NCI-H2107 treated with DMSO at 0.1 percent for 48 hours (cell line): ENCODE measurements at regions not wholly inside any gene's neighbourhood (a gene's known extent, or its start where the extent isn't known, plus 50 kb on each side); places are given as distances from the start of the nearest gene placed in this dataset.

Experiments used
- DNase-seq: peaks from one replicate; lab custom pipeline; 2025; ENCODE audit not compliant: unreplicated experiment; lab: John Stamatoyannopoulos, UW

DNA sequence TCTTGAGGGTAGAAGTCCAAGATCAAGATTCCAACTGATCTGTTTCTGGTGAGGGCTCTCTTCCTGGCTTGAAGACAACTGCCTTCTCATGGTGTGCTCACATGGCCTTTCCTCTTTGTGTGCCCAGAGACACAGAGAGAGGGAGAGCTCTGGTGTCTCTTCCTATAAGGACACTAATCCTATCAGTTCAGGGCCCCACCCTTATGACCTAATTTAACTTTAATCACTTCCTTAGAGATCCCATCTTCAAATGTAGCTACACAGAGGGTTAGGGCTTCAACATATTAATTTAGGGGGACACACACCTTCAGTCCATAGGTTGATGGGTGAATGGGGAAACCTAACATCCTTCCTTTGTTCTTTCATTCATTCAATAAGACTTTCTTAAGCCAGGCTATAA lies 144.6 kb downstream of the MN1 start:
- DNase-seq, result no peak

DNA sequence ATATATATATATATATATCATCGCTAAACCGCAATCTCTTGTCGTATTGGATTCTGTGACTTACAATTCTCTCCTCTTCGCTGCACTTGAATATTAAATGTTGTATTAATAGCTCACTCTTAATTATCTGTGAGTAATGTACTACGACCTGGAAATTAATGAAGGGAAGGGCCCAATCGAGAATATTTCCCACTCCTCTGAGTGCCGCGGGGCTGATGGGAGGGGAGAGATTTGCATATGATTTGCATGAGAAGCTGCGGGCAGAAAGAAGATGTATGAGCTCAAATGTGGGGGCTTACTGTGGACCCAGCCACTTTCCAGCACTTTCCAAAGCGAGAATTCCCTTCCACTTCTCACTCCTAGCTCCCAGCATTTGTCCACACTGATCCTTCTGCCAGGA lies 141.2 kb downstream of the MN1 start:
- no peak for DNase-seq

DNA sequence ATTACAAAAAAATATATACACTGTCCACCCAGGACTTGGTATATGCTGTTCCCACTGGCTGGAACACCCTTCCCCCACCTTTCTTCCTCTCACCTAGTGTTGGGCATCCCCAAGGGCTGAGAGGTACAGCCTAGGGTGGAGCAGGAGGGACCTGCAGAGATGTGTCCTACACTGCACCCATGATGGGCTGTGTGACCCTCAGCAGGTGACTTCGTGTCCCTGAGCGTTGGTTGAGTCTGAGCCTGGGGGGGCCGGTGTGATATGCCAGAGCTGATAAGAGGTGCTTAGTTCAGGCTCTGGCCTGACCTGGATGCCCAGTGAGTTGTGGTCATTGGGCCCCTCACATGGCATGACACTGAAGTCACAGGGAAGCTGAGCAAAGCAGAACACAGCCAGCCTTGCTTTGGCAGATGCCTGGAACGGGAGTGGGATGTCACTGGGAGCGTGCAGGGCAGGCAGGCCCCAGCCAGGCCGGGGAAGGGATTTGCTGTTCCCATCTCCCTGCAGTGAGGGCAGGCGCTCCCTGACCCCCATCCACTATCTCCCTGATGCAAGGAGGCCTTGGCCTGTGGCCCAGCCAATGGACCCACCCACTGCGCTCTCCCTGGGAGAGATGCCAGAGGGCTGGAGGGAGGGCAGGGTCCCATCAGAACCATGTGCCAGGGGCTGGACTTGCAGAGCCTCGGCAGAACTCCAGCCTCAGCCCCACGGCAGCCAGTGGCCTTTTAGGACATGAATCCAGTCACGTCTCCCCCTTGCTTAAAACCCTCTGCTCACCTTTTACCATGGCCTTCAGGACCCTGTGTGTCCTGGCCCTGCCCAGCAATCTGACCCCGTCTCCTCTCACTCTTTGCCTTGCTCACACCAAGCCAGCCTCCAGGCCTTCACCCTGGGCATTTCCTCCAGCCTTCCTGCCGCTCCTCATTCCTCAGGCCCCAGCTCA lies 138.9 kb downstream of the MN1 start:
- DNase-seq, result no peak

DNA sequence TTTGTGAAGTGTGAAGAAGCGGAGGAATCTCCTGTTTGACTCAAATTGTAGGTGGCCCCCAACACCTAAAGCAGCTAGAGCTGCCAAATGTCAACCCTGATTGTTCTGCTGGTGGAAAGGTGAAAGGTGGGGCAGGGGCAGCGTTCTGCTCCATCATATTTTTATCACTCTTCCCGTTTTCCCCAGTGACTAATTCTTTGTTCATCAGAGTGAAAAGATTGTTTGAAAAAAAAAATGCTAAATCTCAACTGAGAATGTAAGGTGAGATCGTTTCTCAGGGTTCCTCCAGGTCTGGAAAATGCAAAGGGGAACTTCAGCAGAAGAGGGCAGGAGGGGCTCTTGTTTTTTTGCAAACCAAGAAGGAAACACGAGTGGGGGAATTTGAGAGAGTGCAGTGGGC lies 137.7 kb downstream of the MN1 start:
- DNase-seq, result no peak

DNA sequence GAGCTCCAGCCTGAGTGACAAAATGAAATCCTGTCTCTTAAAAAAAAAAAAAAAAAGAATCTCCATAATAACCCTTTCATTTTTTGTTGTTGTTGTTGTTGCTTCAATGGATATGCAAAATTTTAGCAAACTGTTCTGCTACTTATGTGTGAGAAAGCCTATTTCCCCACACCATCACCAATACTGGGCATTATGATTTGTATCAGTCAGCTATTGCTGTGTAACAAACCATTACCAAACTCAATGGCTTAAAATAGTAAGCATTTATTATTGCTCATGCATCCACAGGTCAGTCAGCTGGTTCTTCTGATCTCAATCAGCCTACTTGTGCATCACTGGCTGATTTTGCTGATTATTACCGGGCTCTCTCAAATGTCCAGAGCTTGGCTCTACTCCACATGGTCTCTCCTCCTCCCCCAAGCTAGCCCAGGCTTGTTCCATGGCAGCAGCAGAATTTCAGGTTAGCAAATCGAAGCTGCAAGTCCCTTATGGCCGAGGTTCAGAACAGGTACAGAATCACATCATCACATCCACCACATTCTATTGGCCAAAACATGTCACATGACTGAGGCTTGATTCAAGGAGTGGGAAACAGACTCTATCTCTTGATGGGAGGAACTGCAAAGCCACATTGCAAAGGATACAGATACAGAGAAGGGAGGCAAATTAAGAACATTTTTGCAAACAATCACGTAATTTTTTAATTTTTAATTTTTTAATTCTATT lies 135.1 kb downstream of the MN1 start:
- no peak for DNase-seq

DNA sequence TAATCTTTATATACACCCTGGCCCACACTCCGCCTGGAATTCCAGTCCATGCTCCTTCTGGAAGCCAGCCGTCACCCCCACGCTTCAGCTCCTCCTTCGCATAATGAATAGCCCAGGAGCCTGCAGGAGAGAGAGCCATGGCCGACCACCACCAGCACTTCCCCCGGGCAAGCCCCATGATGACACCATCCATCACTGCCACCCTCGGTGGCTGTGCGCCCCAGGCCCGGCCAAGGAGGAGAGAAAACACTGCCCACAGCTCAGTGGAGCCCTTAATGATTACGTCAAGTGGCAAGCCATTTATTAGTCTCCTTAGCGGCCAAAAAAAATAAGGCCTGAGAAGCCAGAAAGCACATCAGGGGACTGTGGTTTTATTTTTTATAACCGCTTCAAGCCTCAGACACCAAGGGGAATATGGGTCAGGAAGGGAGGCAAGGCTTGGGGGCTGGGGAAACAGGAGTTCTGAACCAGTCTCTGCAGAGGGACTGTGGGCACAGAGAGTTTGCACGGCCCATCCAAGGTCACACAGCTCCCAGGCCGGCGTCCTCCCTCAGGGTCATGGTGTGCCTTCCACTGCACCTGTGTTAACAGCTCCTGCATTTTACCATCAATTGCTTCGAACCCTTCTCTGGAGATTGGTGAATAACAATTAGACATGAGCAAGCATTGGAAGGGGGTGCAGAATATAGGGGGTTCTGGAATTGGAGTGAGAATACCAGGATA lies 134.3 kb downstream of the MN1 start:
- DNase-seq, result no peak

DNA sequence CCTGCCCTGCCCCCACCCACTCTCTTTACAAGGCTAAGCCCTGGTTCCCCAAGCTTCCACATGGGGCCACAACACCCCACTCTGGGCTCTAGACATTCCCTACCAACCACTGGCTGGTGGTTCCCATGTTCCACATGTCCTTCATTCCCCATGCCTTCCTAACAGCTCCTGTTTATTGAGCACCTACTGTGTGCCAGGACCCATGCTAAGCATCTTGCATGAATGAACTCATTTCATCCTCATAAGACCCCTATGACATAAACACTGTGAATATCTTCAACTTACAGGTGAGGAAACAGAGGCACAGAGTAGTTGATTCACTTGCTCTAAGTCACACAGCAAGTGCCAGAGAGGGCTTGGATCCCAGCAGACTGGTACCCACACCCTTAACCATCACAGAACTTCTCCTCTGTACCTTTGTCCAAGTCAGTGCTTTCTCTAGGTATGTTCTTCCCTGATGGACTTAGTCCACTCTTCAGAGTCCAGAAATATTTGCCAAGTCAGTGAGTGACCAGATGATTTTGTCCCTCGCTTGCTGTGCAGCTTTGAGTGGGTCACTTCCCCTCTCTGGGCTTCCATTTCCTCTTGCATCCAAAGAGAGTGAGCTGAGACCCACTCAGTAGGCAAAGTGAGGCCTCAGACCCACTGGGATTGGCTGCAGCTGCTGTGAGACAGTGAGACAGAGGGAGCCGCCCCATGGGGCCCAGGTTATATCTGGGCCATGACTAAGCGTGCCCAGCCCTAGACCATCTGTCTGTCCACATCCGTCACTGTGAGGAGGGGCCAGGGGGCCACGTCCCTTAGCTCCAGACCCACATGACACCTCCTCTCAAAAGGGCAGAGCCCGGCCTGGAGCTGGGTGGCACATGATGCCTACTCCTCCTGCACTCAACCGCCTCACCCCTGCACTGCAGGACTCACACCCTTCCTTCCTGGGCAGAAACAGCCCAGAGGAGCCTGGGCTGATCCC lies 132.4 kb downstream of the MN1 start:
- DNase-seq, result no peak

DNA sequence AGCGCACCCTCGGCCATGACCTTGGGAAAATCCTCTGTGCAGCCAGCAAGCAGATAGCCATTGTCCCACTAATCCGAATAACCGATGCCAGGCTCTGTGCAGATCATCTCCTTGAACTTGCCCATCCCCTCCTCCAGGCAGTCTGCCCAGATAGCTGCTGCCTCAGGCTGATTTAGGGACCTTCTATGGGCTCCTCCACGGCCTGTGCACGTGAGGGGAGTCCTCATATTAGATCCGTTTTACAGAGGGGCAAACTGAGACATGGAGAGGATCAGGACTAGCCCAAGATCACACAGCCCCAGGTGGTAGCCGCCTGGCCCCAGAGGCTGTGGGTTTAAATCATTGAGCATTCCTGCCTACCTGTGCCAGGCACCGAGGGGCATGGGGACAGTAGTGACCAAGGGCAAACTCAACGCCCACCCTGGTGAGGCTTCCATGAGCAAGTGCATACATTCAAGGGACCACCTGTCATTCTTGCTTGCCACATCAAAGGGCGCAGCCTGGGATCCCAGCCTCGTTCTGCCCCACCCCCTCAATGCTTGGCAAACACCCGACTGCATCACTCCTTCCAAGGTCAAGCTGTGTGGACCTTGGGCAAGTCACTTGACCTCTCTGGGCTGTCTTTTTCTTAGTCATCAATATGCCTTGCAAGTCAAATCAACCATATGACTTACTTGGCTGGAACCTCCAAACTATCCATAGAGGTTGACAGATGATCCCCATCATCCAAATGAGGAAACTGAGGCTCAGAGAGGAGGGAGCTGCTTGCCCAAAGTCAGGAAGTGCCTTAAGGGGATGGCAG lies 131.6 kb downstream of the MN1 start:
- DNase-seq, result no peak

DNA sequence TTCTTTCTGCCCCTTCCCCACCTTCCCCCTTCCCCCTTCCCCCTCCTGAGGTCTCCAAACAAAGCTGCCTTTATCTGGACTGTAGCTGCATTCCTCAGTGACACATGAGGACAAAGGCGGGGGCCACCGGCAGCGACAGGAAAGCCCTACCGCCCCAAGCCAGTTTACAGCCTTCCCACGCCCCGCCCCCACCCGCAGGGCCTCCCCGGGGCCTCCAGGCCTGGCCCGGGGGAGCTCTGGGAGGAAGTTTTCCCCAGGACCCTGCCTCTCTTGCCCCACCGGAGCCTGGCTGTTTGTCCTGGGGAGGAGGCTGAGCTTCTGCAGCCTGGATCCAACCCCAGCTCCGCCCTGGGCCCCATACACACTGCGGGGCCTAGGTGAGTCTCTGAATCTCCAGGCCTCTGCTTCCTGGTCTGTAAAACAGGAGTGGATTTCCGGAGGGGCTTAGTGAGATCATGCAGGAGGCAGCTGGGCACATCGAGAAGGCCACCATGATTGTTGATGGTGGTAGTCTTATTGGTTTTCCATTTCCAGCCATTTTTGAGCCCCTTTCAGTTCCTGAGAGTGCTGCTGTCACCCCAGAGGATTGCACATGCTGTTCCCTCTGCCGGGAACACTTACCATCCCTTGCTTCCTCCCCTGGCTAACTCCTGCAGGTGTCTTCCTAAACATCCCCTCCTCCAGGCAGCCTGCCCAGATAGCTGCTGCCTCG lies 130.7 kb downstream of the MN1 start:
- no peak for DNase-seq

DNA sequence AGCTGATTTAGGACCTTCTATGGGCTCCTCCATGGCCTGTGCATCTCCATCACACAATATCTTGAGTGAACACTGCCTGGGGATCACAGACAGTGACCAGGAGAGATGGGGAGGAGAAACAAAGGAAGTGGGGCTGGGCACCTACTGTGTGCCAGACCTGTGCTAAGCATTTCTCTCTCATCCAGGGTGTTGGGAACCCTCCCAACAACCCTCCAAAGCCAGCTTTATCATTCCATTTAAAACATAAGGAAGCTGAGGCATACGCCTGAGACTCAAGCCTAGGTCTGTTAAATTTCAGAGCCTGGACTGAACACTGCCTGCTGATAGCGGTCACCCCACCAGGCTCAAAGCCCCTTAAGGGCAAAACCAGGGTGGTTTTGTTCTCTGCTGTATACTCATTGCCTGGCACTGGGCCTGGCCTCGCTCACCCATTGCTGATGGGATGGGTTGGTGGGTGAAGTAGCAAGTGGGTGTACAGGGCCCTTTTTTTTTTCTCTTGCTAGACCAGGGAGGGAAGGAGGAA lies 130.1 kb downstream of the MN1 start:
- DNase-seq, result no peak

DNA sequence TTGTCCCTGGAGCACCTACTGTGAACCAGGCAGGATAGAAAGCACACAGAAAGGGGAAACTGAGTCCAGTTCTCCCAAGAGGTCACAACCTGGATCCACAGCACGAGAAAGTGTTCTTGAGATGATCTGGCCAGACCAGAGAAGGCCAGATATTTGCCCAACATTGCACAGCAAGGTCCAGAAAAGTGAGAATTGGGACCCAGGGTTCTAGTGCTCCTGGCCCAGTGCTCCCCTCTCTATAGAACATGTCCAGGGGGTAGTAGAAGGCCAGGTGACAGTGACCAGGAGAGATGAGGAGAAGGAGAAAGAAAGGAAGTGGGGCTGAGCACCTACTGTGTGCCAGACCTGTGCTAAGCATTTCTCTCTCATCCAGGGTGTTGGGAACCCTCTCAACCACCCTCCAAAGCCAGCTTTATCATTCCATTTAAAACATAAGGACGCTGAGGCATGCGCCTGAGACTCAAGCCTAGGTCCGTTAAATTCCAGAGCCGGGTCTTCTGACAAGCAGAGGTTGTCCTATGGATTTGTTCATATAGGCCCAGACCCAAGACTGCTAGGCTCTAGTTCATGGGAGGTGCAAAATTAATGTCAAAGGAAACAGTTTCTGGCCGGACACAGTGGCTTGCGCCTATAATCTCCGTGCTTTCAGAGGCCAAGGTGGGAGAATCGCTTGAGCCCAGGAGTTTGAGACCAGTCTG lies 128.7 kb downstream of the MN1 start:
- no peak for DNase-seq

DNA sequence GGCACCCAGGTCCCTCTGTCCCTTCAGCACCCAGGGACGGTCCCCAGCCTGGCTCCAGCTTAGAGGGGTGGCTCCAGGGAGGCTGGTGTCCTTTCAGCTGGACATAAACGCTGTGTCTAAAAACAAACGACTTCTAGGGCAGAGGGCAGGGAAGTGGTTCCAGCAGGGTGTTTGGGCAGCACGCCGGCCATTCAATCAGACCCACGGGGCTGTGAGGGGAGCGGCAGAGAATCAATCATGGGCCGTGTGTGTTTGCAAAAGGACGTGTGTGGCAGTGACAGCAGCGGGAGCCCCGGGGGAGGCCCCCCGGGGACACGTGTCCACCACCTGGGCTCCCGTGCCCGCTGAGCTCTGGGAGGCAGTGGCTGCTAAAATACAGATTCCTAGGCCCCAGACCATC lies 127.7 kb downstream of the MN1 start:
- no peak for DNase-seq

DNA sequence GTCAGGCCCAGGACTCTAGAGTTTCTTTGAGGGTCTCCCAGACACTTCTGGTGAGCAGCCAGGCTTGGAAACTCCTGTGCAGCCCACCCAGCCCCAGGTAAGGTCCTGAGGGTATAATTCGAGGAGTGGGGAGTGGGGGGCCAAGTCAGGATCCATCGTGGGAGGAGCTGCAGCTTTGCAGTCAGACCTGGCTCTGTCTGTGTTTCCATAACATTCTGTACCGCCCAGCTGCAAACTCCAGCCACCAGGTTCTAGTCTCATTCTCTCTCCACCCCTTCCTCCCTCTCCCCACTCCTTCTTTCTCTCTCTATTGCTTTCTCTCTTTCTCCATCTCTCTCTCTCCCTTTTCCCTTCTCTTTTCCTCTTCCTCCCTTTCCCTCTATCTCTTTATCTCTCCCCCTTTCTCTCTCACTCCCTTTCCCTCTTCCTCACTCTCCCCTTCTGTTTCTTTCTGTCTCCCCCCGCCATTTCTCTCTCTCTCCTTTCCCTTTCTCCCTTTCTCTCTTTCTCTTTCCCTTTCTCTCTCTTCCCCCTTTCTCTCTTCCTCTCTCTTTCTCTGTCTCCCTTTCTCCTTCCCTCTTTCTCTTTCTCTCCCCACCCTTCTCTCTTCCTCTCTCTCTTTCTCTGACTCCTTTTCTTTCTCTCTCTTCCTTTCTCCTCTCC lies 127.2 kb downstream of the MN1 start:
- no peak for DNase-seq

DNA sequence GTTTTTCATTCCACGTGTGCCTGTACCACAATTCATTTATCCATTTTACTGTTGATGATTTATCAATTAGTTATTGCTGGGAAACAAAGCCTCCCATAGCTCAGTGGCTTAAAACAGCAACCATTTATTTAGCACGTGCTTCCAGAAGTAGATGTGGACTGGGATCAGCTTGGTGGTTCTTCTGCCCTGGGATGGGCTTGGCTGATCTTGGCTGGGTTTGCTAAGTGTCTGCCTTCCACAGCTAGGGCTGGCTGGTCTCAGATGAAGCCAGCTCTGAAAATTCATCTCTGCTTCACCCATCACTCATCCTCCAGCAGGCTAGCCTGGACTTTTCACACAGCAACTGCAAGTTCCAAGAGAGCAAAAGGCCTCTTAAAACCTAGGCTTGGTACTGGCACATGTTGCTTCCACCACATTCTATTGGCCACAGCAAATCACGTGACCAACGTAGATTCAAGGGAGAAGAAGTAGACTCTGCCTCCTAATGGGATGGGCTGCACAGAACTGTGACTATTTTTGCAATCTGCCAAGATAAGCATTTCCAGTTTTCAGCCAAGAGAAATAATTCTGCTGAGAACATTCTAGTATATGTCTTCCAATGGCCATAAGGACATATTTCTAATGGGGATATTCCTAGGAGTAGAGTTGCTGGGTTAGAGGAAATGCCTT lies 124.9 kb downstream of the MN1 start:
- DNase-seq, result no peak

DNA sequence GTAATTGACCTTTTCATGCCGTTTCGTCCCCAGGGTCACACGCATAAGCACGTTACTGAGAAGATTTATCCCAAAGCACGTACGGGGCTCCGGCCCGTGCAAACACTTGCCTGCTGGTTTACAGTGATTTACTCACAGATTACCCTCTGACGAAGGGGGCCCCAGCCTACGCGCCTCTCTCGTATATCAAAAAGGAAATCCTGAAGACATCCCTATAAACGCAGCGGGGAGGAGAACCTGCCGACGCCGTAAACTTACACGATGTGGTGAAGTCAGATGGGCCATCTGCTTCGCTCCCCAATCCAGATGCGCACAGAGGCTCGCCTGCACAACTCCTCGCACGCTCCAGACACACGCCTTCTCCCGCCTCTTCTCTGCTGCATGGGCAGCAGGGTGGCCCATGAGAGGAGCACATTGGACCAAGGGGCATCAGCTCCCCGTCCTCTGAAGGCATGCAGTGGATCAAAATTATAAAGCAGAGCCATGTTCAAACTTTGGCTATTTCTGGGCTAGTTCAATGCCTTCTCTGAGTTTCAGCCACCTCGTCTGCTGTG lies 123.6 kb downstream of the MN1 start:
- DNase-seq, result no peak

DNA sequence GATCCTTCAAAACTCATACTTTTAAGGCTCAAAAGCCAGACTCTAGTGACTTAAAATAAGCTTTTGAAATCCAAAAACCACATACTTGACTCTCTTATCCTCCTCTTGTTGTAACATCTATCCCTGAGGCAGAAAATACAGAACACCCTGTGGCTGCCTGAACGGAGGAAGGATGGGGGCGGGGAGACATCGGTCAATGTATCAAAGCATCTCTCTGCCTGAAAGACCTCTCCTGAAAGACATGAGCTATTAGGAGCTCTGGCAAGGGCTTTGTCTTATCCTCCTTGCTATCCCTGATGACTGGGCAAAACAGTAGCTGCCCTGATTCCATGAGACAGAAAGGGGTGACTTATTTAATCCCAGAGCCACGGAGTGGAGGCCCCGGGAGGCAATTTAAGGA lies 122.4 kb downstream of the MN1 start:
- no peak for DNase-seq
